Neural progenitor cell (in vitro differentiated cells): ENCODE measurements at regions not wholly inside any gene's neighbourhood (a gene's known extent, or its start where the extent isn't known, plus 50 kb on each side); places are given as distances from the start of the nearest gene placed in this dataset.

Experiments used
- EZH2 ChIP-seq: fragments of 200-600 bp; sonication (generic); IDR thresholded peaks from 2 replicates; pipeline ENCODE4 v1.6.1; 2017; ENCODE audit warnings: antibody characterized with exemption, mild to moderate bottlenecking, moderate library complexity
- EZH2phosphoT487 ChIP-seq: fragments of 200-600 bp; sonication (generic); IDR thresholded peaks from 2 replicates; pipeline ENCODE4 v1.6.1; 2017; ENCODE audit warnings: antibody characterized with exemption
- TF ChIP-seq, protein P1 (sequence below): fragments of 200-600 bp; sonication (generic); IDR thresholded peaks from 2 replicates; pipeline ENCODE4 v1.5.1; 2017; ENCODE audit warnings: antibody characterized with exemption, mild to moderate bottlenecking

DNA sequence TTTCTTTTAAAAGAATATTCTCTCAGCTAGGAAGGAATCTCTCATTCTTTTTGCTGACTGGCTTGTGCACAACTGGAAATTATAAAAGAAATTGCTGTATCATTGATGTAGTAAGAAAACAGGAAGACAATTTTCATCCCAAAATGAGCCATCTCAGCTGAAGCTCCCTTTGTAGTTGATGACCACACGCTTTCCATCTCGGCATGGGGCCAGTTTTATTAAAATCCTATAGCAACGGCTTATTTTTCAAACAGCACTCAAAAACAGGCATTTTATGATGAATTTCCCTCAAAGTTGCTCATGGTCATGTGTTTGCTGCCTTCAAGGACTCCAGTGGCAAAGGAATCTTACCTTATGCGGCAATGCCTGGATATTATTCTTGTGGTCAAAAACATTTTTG lies 62.4 kb upstream of the GLIS3 start:
- TF ChIP-seq EZH2 (no peak), EZH2phosphoT487 (no peak)
- TF ChIP-seq, protein P1, sequence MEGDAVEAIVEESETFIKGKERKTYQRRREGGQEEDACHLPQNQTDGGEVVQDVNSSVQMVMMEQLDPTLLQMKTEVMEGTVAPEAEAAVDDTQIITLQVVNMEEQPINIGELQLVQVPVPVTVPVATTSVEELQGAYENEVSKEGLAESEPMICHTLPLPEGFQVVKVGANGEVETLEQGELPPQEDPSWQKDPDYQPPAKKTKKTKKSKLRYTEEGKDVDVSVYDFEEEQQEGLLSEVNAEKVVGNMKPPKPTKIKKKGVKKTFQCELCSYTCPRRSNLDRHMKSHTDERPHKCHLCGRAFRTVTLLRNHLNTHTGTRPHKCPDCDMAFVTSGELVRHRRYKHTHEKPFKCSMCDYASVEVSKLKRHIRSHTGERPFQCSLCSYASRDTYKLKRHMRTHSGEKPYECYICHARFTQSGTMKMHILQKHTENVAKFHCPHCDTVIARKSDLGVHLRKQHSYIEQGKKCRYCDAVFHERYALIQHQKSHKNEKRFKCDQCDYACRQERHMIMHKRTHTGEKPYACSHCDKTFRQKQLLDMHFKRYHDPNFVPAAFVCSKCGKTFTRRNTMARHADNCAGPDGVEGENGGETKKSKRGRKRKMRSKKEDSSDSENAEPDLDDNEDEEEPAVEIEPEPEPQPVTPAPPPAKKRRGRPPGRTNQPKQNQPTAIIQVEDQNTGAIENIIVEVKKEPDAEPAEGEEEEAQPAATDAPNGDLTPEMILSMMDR: no peak
